Endodermal cell (in vitro differentiated cells): ENCODE measurements at regions not wholly inside any gene's neighbourhood (a gene's known extent, or its start where the extent isn't known, plus 50 kb on each side); places are given as distances from the start of the nearest gene placed in this dataset.

Source experiments
- DNase-seq: peaks from one replicate; pipeline ENCODE4 v3.0.0-alpha.2; 2017
- H3K27ac ChIP-seq: 2 replicates; pipeline ENCODE4 v1.5.1; 2013; ENCODE audit warnings: mild to moderate bottlenecking, low read depth, low read length, moderate library complexity
- H3K27me3 ChIP-seq: 2 replicates; pipeline ENCODE4 v1.6.1; 2013; ENCODE audit warnings: mild to moderate bottlenecking, low read length, moderate library complexity; ENCODE audit not compliant: insufficient read depth, control insufficient read depth, poor library complexity, severe bottlenecking
- H3K36me3 ChIP-seq: 2 replicates; pipeline ENCODE4 v1.7.0; 2013; ENCODE audit warnings: mild to moderate bottlenecking, low read length, moderate library complexity; ENCODE audit not compliant: control insufficient read depth, insufficient read depth
- H3K4me1 ChIP-seq: one replicate; pipeline ENCODE4 v1.7.0; 2013; ENCODE audit warnings: low read length; ENCODE audit not compliant: control insufficient read depth, insufficient read depth
- H3K4me3 ChIP-seq: 2 replicates; pipeline ENCODE4 v1.5.1; 2013; ENCODE audit warnings: mild to moderate bottlenecking, low read length, moderate library complexity
- H3K9ac ChIP-seq: 2 replicates; pipeline ENCODE4 v1.6.1; 2013; ENCODE audit warnings: mild to moderate bottlenecking, low read length, moderate library complexity; ENCODE audit not compliant: poor library complexity, severe bottlenecking; ENCODE audit errors: extremely low read depth
- H3K9me3 ChIP-seq: 2 replicates; pipeline ENCODE4 v1.6.1; 2013; ENCODE audit warnings: mild to moderate bottlenecking, low read length, moderate library complexity; ENCODE audit not compliant: control insufficient read depth
- H3K27ac Mint-ChIP-seq: 2 replicates; pipeline ENCODE4 v1.8.0; 2020; ENCODE audit warnings: mixed read lengths
- H3K27me3 Mint-ChIP-seq: 2 replicates; pipeline ENCODE4 v1.8.0; 2021; ENCODE audit warnings: mild to moderate bottlenecking, mixed read lengths; ENCODE audit not compliant: insufficient read depth
- H3K36me3 Mint-ChIP-seq: 2 replicates; pipeline ENCODE4 v1.8.0; 2020; ENCODE audit warnings: low read depth, mixed read lengths
- H3K4me1 Mint-ChIP-seq: 2 replicates; pipeline ENCODE4 v1.8.0; 2020; ENCODE audit warnings: mixed read lengths
- H3K4me3 Mint-ChIP-seq: 2 replicates; pipeline ENCODE4 v1.8.0; 2020; ENCODE audit warnings: mild to moderate bottlenecking, moderate library complexity, mixed read lengths
- H3K9me3 Mint-ChIP-seq: 2 replicates; pipeline ENCODE4 v1.8.0; 2020; ENCODE audit warnings: mild to moderate bottlenecking, mixed read lengths
- CTCF ChIP-seq: fragments of 200-600 bp; sonication (generic); conservative IDR thresholded peaks from 2 replicates; pipeline ENCODE4 v1.5.0; 2021; ENCODE audit warnings: antibody characterized with exemption, mild to moderate bottlenecking
- WGBS, 2 experiments: methylation state at CpG; one replicate each; pipeline versions ENCODE4 v1.1.5 to v1.1.7; 2013; ENCODE audit warnings: missing lambda C conversion rate in 2 of 2, mixed read lengths in 1 of 2; ENCODE audit not compliant: insufficient coverage in 1 of 2, insufficient read length in 1 of 2; 5-methylcytosine and 5-hydroxymethylcytosine counted together

- no peaks in the 10 kb centered on the region for H3K4me1 Mint-ChIP-seq
- H3K4me1 ChIP-seq, result no peaks in the 10 kb centered on the region
- no peaks in the 10 kb centered on the region for H3K36me3 ChIP-seq
- no peaks in the 10 kb centered on the region for H3K9me3 ChIP-seq
- WGBS, 2 experiments, result 67 to 84% methylated on average over 1 to 2 of the region's 2 CpGs
- H3K27me3 ChIP-seq, result no peaks in the 10 kb centered on the region
- no peak for TF ChIP-seq CTCF
- H3K36me3 Mint-ChIP-seq, result no peaks in the 10 kb centered on the region
- no peak overlapping the region for H3K4me3 ChIP-seq
- DNase-seq, result no peak
- H3K9ac ChIP-seq, result no peak overlapping the region
- H3K9me3 Mint-ChIP-seq, result no peaks in the 10 kb centered on the region
- no peak overlapping the region for H3K27ac ChIP-seq
- H3K4me3 Mint-ChIP-seq, result no peak overlapping the region
- peaks cover 2% of the 10 kb centered on the region for H3K27me3 Mint-ChIP-seq
- no peak overlapping the region for H3K27ac Mint-ChIP-seq
Measured at GRCh38 chr10:44511166-44511565, 126.3 kb upstream of the CXCL12 start.

- Mint-ChIP-seq H3K36me3 (no peaks in the 10 kb centered on the region), H3K4me3 (no peak overlapping the region), H3K9me3 (no peaks in the 10 kb centered on the region), H3K4me1 (no peaks in the 10 kb centered on the region), H3K27me3 (peaks cover 4% of the 10 kb centered on the region), H3K27ac (no peak overlapping the region)
- no peak for DNase-seq
- Histone ChIP-seq H3K27ac (no peak overlapping the region), H3K9me3 (no peaks in the 10 kb centered on the region), H3K27me3 (no peaks in the 10 kb centered on the region), H3K4me3 (no peak overlapping the region), H3K36me3 (no peaks in the 10 kb centered on the region), H3K4me1 (no peaks in the 10 kb centered on the region), H3K9ac (no peak overlapping the region)
- no peak for TF ChIP-seq CTCF
- 89 to 90% methylated on average over 2 of the region's 2 CpGs for WGBS, 2 experiments
Measured at GRCh38 chr10:44511601-44512000, 126.7 kb upstream of the CXCL12 start.

GRCh38 chr10:44512431-44513022, 127.6 kb upstream of the CXCL12 start:
- H3K36me3 ChIP-seq, result no peaks in the 10 kb centered on the region
- TF ChIP-seq CTCF, result no peak
- H3K9me3 ChIP-seq, result no peaks in the 10 kb centered on the region
- no peak for DNase-seq
- H3K4me3 ChIP-seq, result no peak overlapping the region
- H3K36me3 Mint-ChIP-seq, result no peaks in the 10 kb centered on the region
- H3K4me3 Mint-ChIP-seq, result no peak overlapping the region
- H3K9ac ChIP-seq, result no peak overlapping the region
- WGBS, 2 experiments, result 93 to 100% methylated on average over 2 to 4 of the region's 4 CpGs
- no peak overlapping the region for H3K27ac ChIP-seq
- no peaks in the 10 kb centered on the region for H3K4me1 Mint-ChIP-seq
- H3K27me3 Mint-ChIP-seq, result peaks cover 3% of the 10 kb centered on the region
- no peaks in the 10 kb centered on the region for H3K27me3 ChIP-seq
- no peaks in the 10 kb centered on the region for H3K4me1 ChIP-seq
- H3K9me3 Mint-ChIP-seq, result no peaks in the 10 kb centered on the region
- H3K27ac Mint-ChIP-seq, result no peak overlapping the region
